OCI-LY3 (cell line): ENCODE measurements at regions not wholly inside any gene's neighbourhood (a gene's known extent, or its start where the extent isn't known, plus 50 kb on each side); places are given as distances from the start of the nearest gene placed in this dataset.

ENCODE experiments used
- CTCF ChIP-seq: fragments of 200-600, 300-600 bp; sonication (generic); IDR thresholded peaks from 2 replicates; pipeline ENCODE4 v1.5.1; 2014; ENCODE audit warnings: antibody characterized with exemption, low read length, low read depth
- EZH2phosphoT487 ChIP-seq: fragments of 200-600 bp; shearing (Covaris generic); IDR thresholded peaks from 2 replicates; pipeline ENCODE4 v1.6.1; 2018; ENCODE audit warnings: antibody characterized with exemption, mixed run types, low read depth

DNA sequence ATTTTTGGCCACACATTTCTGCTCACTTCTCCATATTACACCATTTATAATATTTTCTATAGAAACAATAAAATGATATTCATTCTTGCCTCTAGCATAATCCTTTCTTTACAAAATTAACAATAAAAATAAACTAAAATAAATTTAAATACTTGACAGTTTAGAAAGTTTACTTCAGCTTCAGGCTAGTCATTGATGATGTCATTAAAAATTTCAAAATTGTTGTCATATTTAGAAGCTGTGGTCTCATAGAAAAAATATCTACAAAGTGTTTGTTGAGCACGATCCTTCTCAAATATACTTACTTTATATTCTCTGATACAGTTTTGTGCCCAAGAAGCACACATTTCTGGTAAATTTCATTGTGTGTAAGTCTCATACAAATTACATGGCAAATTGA, 717.4 kb upstream of the CITED2 start:
- TF ChIP-seq CTCF = no peak
- TF ChIP-seq EZH2phosphoT487 = no peak
